IPS-15b (cell line): ENCODE measurements at regions not wholly inside any gene's neighbourhood (a gene's known extent, or its start where the extent isn't known, plus 50 kb on each side); places are given as distances from the start of the nearest gene placed in this dataset.

Experiments
- H3K27me3 ChIP-seq: one replicate; pipeline ENCODE4 v1.6.1; 2013; ENCODE audit warnings: low read length; ENCODE audit not compliant: control insufficient read depth, insufficient read depth
- H3K36me3 ChIP-seq: one replicate; pipeline ENCODE4 v1.6.1; 2013; ENCODE audit warnings: low read length; ENCODE audit not compliant: control insufficient read depth, insufficient read depth
- H3K4me1 ChIP-seq: one replicate; pipeline ENCODE4 v1.6.1; 2013; ENCODE audit warnings: mild to moderate bottlenecking, low read length; ENCODE audit not compliant: control insufficient read depth, insufficient read depth
- H3K4me3 ChIP-seq: one replicate; pipeline ENCODE4 v1.5.1; 2013; ENCODE audit warnings: low read depth, low read length
- H3K9ac ChIP-seq: one replicate; pipeline ENCODE4 v1.6.1; 2013; ENCODE audit warnings: low read depth, mild to moderate bottlenecking, low read length
- H3K9me3 ChIP-seq: one replicate; pipeline ENCODE4 v1.6.1; 2013; ENCODE audit warnings: mild to moderate bottlenecking, low read length; ENCODE audit not compliant: control insufficient read depth, insufficient read depth

DNA sequence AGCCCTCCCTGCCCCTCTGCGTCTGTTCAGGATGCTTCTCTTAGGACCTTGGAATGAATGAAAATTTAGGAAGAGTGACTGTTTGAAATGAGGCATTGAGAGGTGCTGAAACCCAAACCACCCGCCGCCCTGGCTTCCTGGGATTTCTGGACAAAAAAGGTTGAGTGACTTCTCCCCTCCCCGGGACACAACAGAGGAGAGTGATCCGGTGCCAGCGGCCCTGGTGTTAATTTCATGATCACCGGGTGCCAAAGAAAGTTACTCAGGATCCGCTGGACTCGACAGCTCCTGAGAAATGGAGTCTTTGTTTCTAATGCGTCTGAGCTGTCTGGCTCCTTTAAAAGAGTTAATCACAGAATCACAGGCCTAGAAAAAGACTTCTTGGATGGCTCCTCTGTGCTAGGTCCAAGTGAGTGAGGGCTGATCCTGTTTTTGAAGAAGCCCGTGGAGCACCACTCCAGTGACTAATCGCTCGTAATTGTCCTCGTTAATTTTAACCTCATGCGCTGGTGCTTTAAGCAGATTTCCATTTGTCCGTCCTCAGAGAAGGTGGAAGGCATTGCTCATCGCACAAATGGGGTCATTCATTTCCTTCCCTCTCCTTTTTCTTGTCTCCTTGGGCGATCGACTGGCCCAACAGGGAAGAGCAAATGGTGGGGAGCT is 144.4 kb upstream of the ZFHX3 start:
- Histone ChIP-seq H3K9me3 (no peaks in the 10 kb centered on the region), H3K9ac (no peak overlapping the region), H3K4me1 (peaks cover 2% of the 10 kb centered on the region), H3K4me3 (no peak overlapping the region), H3K36me3 (no peaks in the 10 kb centered on the region), H3K27me3 (peaks cover 25% of the 10 kb centered on the region)

DNA sequence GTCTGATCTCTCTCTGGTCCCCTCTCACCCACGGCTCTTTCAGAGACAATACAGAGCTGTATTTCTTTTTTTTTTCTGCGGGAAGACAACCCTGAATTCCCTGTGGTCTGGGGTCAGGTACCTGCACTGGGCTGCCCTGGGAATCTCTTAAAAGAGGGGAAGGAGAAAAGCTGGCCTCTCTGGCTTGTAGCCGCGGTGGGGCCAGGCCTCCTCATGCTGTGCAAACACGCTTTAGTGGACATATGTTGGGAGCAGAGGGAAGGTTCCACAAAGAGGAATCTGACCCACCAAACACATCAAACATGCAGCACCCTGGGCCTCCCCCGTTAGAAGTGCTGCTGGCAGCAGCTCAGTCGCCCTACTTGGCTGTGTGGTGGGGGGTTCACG is 143.7 kb upstream of the ZFHX3 start:
- H3K36me3 ChIP-seq, result no peaks in the 10 kb centered on the region
- peaks cover 2% of the 10 kb centered on the region for H3K4me1 ChIP-seq
- peaks cover 25% of the 10 kb centered on the region for H3K27me3 ChIP-seq
- H3K9me3 ChIP-seq, result no peaks in the 10 kb centered on the region
- H3K4me3 ChIP-seq, result no peak overlapping the region
- H3K9ac ChIP-seq, result no peak overlapping the region

GRCh38 chr16:73190688-73191659 is 143.0 kb upstream of the ZFHX3 start:
- Histone ChIP-seq H3K27me3 (peaks cover 25% of the 10 kb centered on the region), H3K4me3 (no peak overlapping the region), H3K4me1 (peaks cover 2% of the 10 kb centered on the region), H3K36me3 (no peaks in the 10 kb centered on the region), H3K9ac (no peak overlapping the region), H3K9me3 (no peaks in the 10 kb centered on the region)

DNA sequence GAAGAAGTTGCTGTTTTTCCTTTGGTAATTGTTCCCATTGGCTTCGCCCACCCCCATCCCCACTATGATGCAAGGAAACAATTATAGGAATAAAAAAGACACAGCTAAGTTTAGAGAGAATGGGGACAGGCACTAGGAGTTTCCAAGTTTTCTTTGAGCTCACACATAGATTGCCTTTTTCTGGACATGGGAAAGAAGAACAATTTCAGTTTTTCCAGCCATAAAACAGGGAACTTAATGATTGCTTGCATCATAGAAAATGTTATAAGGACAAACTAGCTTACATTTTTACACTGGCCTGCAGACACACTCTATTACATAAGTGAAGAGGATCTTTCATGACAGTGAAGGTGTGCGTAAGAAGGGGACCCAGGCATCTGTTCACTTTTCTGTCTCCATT is 142.3 kb upstream of the ZFHX3 start:
- Histone ChIP-seq H3K27me3 (peaks cover 25% of the 10 kb centered on the region), H3K4me3 (no peak overlapping the region), H3K9ac (no peak overlapping the region), H3K4me1 (peaks cover 2% of the 10 kb centered on the region), H3K36me3 (no peaks in the 10 kb centered on the region), H3K9me3 (no peaks in the 10 kb centered on the region)

GRCh38 chr16:73189136-73189535 is 141.2 kb upstream of the ZFHX3 start:
- Histone ChIP-seq H3K36me3 (no peaks in the 10 kb centered on the region), H3K4me3 (no peak overlapping the region), H3K9me3 (no peaks in the 10 kb centered on the region), H3K9ac (no peak overlapping the region), H3K4me1 (peaks cover 2% of the 10 kb centered on the region), H3K27me3 (peaks cover 20% of the 10 kb centered on the region)

- Histone ChIP-seq H3K9me3 (no peaks in the 10 kb centered on the region), H3K9ac (no peak overlapping the region), H3K36me3 (no peaks in the 10 kb centered on the region)
Measured at GRCh38 chr16:73186752-73187601, 139.0 kb upstream of the ZFHX3 start.

DNA sequence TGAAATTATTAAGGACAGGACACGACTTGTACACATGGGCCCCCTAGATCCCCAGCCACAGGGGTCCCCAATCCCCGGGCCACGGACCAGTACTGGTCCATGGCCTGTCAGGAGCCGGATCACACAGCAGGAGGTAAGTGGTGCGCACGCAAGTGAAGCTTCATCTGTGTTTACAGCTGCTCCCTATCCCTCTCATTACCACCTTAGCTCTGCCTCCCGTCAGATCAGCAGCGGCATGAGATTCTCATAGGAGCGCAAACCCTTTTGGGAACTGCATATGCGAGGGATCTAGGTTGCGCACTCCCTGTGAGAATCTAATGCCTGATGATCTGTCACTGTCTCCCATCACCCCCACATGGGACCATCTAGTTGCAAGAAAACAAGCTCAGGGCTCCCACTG is 137.8 kb upstream of the ZFHX3 start:
- Histone ChIP-seq H3K9me3 (no peaks in the 10 kb centered on the region), H3K9ac (no peak overlapping the region), H3K27me3 (peaks cover 5% of the 10 kb centered on the region)

More at GRCh38 chr16:73186752-73187601, 139.0 kb upstream of the ZFHX3 start:
- H3K27me3 ChIP-seq, result peaks cover 10% of the 10 kb centered on the region
- H3K4me3 ChIP-seq, result no peak overlapping the region
- peaks cover 2% of the 10 kb centered on the region for H3K4me1 ChIP-seq

DNA sequence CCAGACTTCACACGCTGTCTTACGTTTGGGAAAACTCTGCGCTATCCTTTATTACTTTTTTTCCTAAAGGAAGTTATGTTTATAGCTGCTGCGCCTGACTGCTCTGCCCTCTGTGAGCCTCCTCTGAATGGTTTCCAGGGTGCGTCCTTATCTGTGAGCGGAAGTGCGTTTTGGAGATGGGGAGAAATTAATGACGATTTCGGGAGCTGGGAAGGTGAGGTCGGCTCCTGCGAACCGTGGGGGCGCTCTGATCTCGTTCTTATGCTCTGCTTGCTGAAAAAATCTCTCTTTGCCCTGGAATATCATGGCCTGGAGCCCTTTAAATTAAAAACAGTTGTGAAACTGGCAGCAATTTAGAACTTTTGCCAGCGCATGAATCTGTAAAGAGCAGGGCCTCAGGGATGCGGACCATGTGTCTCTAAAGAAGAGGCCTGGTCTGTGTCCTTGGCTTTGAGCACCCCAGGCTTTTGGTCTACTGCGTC is 135.7 kb upstream of the ZFHX3 start:
- no peaks in the 10 kb centered on the region for H3K27me3 ChIP-seq
- H3K4me1 ChIP-seq, result no peaks in the 10 kb centered on the region
- no peak overlapping the region for H3K4me3 ChIP-seq
- no peaks in the 10 kb centered on the region for H3K9me3 ChIP-seq
- no peak overlapping the region for H3K9ac ChIP-seq
- no peaks in the 10 kb centered on the region for H3K36me3 ChIP-seq

More for the DNA sequence above, 137.8 kb upstream of the ZFHX3 start:
- H3K4me1 ChIP-seq, result no peaks in the 10 kb centered on the region
- H3K4me3 ChIP-seq, result no peak overlapping the region
- no peaks in the 10 kb centered on the region for H3K36me3 ChIP-seq

DNA sequence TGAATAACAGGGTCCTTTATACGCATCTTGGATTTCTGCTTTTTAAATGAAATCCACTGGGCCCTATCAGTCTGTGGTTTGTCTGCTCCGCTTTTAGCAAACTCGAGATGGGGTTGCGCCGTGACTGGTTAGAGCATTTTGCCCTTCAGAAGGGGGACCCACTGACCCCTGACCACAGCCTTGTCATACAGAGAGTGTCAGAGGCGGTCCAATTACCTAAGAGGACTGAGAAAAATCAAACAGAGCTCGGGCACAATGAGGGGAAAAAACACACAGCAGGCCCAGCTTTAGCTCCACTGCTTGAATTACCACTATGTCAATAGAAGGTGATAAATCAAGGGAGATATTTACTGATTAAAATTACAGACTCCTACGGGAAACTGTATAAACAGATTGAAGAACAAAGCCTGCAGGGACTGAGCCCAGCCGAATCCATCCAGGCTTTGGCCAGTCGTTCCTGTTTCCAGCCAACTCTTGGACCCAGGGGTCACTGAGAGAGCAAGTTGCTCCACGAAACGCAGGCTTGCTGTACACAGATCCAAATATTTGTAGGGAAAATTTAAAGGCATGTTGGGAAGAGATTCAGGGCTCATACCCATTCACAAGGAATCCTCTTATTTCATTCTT is 131.9 kb upstream of the ZFHX3 start:
- H3K4me3 ChIP-seq, result no peak overlapping the region
- H3K9me3 ChIP-seq, result no peaks in the 10 kb centered on the region
- no peaks in the 10 kb centered on the region for H3K4me1 ChIP-seq
- H3K9ac ChIP-seq, result no peak overlapping the region
- H3K27me3 ChIP-seq, result no peaks in the 10 kb centered on the region
- H3K36me3 ChIP-seq, result no peaks in the 10 kb centered on the region

- Histone ChIP-seq H3K4me1 (no peaks in the 10 kb centered on the region), H3K9ac (no peak overlapping the region), H3K36me3 (no peaks in the 10 kb centered on the region), H3K9me3 (no peaks in the 10 kb centered on the region), H3K27me3 (peaks cover 5% of the 10 kb centered on the region), H3K4me3 (no peak overlapping the region)
Measured at GRCh38 chr16:73177729-73178295, 129.9 kb upstream of the ZFHX3 start.

GRCh38 chr16:73176577-73177013 is 128.7 kb upstream of the ZFHX3 start:
- Histone ChIP-seq H3K4me3 (no peak overlapping the region), H3K27me3 (peaks cover 5% of the 10 kb centered on the region), H3K9me3 (no peaks in the 10 kb centered on the region), H3K4me1 (peaks cover 10% of the 10 kb centered on the region), H3K36me3 (no peaks in the 10 kb centered on the region), H3K9ac (no peak overlapping the region)
